CD4-positive, alpha-beta T cell treated with Interleukin-15 for 1 hour (primary cell): ENCODE measurements at regions not wholly inside any gene's neighbourhood (a gene's known extent, or its start where the extent isn't known, plus 50 kb on each side); places are given as distances from the start of the nearest gene placed in this dataset.
"Not testable (repeated sequence)": the region's sequence is repeated elsewhere in the genome, so short reads cannot be mapped to it uniquely, and the experiment has no call there.

ENCODE experiments used
- DNase-seq: peaks from one replicate; pipeline ENCODE4 v3.0.0-alpha.2; 2020

GRCh38 chr4:49510238-49510637, 524.2 kb downstream of the CWH43 start:
- not testable (repeated sequence) for DNase-seq

GRCh38 chr4:49511353-49511752, 525.3 kb downstream of the CWH43 start:
- not testable (repeated sequence) for DNase-seq

GRCh38 chr4:49511881-49512491, 525.9 kb downstream of the CWH43 start:
- DNase-seq: peak; percentile 25

- DNase-seq: peak; percentile 25
Observed at GRCh38 chr4:49512641-49513545, 526.8 kb downstream of the CWH43 start.

GRCh38 chr4:49513546-49514115, 527.6 kb downstream of the CWH43 start:
- not testable (repeated sequence) for DNase-seq

- peak; percentile 29 for DNase-seq
Observed at GRCh38 chr4:49514171-49514699, 528.2 kb downstream of the CWH43 start.

- not testable (repeated sequence) for DNase-seq
Observed at GRCh38 chr4:49514841-49515240, 528.8 kb downstream of the CWH43 start.

- DNase-seq: not testable (repeated sequence)
Observed at GRCh38 chr4:49515241-49515640, 529.2 kb downstream of the CWH43 start.

GRCh38 chr4:49516096-49516495, 530.0 kb downstream of the CWH43 start:
- not testable (repeated sequence) for DNase-seq

GRCh38 chr4:49516796-49517195, 530.7 kb downstream of the CWH43 start:
- no peak for DNase-seq

GRCh38 chr4:49517485-49518205, 531.6 kb downstream of the CWH43 start:
- not testable (repeated sequence) for DNase-seq

GRCh38 chr4:49519150-49520035, 533.3 kb downstream of the CWH43 start:
- not testable (repeated sequence) for DNase-seq

GRCh38 chr4:49523816-49524765, 538.0 kb downstream of the CWH43 start:
- not testable (repeated sequence) for DNase-seq

- DNase-seq: not testable (repeated sequence)
Observed at GRCh38 chr4:49558916-49559676, 573.0 kb downstream of the CWH43 start.

GRCh38 chr4:49560131-49560816, 574.2 kb downstream of the CWH43 start:
- not testable (repeated sequence) for DNase-seq

- not testable (repeated sequence) for DNase-seq
Observed at GRCh38 chr4:49560883-49561282, 574.8 kb downstream of the CWH43 start.

GRCh38 chr4:49570248-49570647, 584.2 kb downstream of the CWH43 start:
- DNase-seq: not testable (repeated sequence)

GRCh38 chr4:49573666-49574215, 587.7 kb downstream of the CWH43 start:
- not testable (repeated sequence) for DNase-seq

- not testable (repeated sequence) for DNase-seq
Observed at GRCh38 chr4:49575250-49575649, 589.2 kb downstream of the CWH43 start.
